BE2C (cell line): ENCODE measurements at regions not wholly inside any gene's neighbourhood (a gene's known extent, or its start where the extent isn't known, plus 50 kb on each side); places are given as distances from the start of the nearest gene placed in this dataset.

Experiments
- DNase-seq: peaks from one replicate; pipeline ENCODE4 v3.0.0-alpha.2; 2020
- H3K27me3 ChIP-seq: fragments of 250-450 bp; sonication (Bioruptor Pico); 2 replicates; pipeline ENCODE4 v1.5.1; 2020; ENCODE audit warnings: mild to moderate bottlenecking
- H3K36me3 ChIP-seq: fragments of 250-450 bp; sonication (Bioruptor Pico); 2 replicates; pipeline ENCODE4 v1.5.1; 2020; ENCODE audit warnings: mild to moderate bottlenecking
- H3K4me1 ChIP-seq: fragments of 250-450 bp; sonication (Bioruptor Pico); 2 replicates; pipeline ENCODE4 v1.5.1; 2020
- H3K4me3 ChIP-seq: 2 replicates; pipeline ENCODE4 v1.5.1; 2011; ENCODE audit warnings: low read depth, low read length
- H3K9me3 ChIP-seq: fragments of 250-450 bp; sonication (Bioruptor Pico); 2 replicates; pipeline ENCODE4 v1.5.1; 2020
- TF ChIP-seq, protein P1 (sequence below): IDR thresholded peaks from 2 replicates; pipeline ENCODE4 v1.5.1; 2012; ENCODE audit warnings: mild to moderate bottlenecking, low read depth, low read length

DNA sequence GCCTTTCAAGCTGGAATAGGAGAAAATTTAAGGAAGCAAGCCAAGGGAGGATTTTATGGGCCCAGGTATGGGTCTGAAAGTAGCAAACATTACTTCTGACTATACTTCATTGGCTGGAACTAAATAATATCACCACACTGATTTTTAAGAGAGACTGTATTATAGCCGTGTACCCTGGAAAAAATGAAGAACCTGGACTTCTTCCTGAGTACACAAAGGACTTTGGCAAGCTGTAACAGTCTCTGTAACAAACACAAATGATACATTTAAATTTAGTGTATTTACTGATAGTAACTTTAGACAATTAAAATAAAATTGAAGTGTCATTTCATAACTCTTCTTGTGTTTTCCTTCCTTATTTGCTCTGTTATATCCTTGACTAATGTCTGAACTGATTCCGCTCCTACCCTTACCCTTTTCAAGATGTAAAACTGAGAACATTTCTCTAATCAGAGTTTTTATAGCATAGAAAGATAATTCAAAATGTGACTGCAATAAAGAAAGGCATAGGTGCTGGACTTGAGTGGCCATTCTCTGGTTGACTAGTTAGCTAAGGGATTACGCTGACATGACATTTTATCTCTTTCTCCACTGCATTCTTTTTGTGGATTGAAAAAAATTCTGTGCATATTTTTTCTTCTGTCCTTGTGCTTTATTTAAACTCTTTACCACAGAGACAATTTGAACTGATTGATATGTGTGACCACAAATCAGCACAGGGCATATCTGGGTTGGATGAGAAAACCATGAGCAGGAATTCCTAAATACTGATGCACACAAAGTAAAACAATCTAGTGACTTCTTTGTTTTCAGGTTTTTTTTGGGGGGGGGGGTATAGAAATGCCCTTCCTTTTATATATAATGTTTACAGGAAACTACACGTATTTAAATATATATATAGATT, 349.7 kb downstream of the MDFIC start:
- Histone ChIP-seq H3K27me3 (no peaks in the 10 kb centered on the region), H3K4me1 (no peaks in the 10 kb centered on the region)
- DNase-seq = no peak

DNA sequence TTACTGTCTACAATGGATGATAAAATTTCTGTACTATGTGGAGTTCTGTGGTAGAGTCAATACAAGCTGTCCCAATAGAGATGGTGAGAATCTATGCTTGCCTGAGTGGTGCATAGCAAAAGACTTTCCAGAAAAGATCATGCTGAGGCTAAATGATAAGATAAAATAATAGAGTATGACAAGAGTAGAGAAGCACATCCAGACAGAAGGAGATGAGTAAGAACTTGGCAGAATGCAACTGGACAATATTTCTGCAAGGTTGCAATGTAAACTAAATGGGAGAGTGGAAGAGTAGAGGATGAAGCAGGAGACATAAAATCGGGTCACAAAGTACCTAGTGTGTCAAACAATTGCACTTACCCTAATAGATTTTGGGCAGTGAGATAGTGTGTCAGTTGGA, 347.6 kb downstream of the MDFIC start:
- H3K4me3 ChIP-seq = no peak overlapping the region
- H3K9me3 ChIP-seq = no peaks in the 10 kb centered on the region
- TF ChIP-seq, protein P1, sequence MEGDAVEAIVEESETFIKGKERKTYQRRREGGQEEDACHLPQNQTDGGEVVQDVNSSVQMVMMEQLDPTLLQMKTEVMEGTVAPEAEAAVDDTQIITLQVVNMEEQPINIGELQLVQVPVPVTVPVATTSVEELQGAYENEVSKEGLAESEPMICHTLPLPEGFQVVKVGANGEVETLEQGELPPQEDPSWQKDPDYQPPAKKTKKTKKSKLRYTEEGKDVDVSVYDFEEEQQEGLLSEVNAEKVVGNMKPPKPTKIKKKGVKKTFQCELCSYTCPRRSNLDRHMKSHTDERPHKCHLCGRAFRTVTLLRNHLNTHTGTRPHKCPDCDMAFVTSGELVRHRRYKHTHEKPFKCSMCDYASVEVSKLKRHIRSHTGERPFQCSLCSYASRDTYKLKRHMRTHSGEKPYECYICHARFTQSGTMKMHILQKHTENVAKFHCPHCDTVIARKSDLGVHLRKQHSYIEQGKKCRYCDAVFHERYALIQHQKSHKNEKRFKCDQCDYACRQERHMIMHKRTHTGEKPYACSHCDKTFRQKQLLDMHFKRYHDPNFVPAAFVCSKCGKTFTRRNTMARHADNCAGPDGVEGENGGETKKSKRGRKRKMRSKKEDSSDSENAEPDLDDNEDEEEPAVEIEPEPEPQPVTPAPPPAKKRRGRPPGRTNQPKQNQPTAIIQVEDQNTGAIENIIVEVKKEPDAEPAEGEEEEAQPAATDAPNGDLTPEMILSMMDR = no peak
- no peak for DNase-seq
- H3K4me1 ChIP-seq = no peaks in the 10 kb centered on the region
- no peaks in the 10 kb centered on the region for H3K36me3 ChIP-seq
- no peaks in the 10 kb centered on the region for H3K27me3 ChIP-seq

More for the DNA sequence above, 349.7 kb downstream of the MDFIC start:
- TF ChIP-seq, protein P1 = no peak
- H3K36me3 ChIP-seq = no peaks in the 10 kb centered on the region
- no peaks in the 10 kb centered on the region for H3K9me3 ChIP-seq
- H3K4me3 ChIP-seq = no peak overlapping the region

DNA sequence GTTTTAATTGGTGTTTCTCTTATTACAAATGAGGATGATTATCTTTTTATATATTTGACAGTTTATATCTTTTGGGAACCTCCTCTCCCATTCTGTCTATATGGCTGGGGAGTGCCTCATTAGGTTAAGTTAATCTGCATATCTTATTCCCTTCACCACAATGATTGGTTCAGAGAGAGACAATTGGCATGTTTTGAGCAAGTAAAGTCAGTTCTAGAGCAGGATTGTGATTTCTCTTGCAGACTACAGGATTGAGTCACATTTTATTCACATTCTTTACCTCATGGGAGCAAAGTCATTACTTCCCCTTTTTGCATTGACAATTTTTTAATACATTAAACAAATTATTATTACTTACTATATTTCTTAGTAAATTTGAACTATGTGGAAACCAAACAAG, 345.6 kb downstream of the MDFIC start:
- TF ChIP-seq, protein P1 = no peak
- Histone ChIP-seq H3K36me3 (no peaks in the 10 kb centered on the region), H3K4me1 (no peaks in the 10 kb centered on the region), H3K9me3 (no peaks in the 10 kb centered on the region), H3K4me3 (no peak overlapping the region), H3K27me3 (no peaks in the 10 kb centered on the region)
- DNase-seq = no peak

DNA sequence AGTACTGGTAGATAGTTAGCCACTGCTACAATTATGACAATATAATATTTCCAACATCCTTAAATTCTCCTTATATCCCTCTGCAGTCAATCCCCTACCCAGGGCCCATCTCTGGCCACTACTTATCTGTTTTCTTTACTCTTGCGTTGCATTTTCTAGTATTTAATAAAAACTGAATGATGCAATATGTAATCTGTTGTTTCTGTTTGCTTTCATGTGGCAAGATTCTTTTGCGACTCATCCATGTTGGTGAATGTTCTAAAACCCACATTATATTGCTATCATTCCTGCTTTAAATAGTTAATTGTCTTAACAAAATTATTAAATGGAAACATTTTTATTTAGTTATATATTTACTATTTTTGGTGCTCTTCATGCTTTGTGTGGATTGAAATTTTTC, 338.5 kb downstream of the MDFIC start:
- H3K36me3 ChIP-seq = no peaks in the 10 kb centered on the region
- H3K4me3 ChIP-seq = no peak overlapping the region
- H3K27me3 ChIP-seq = no peaks in the 10 kb centered on the region
- TF ChIP-seq, protein P1 = no peak
- no peak for DNase-seq
- no peaks in the 10 kb centered on the region for H3K9me3 ChIP-seq
- H3K4me1 ChIP-seq = no peaks in the 10 kb centered on the region

DNA sequence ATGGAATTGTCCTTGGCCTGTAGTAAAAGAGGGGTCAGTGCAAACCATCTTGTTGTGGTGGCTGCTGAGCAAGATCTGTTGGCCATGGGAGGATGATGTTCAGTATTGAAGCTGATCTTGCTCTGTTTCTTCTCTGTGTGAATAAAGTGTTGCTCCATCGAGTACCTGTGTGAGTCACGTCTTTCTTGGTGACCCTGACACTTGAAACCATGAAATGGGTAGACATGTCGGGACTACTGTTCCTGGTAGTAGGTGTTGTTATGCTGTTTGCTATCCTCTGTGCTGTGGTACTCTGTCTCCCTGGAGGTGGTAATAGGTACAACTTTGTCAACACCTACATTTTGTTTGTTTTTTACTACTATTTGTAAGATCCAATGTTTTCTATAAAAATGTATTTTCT, 330.6 kb downstream of the MDFIC start:
- DNase-seq = no peak
- Histone ChIP-seq H3K4me1 (no peaks in the 10 kb centered on the region), H3K27me3 (no peaks in the 10 kb centered on the region), H3K9me3 (no peaks in the 10 kb centered on the region), H3K36me3 (no peaks in the 10 kb centered on the region), H3K4me3 (no peak overlapping the region)
- TF ChIP-seq, protein P1 = no peak

DNA sequence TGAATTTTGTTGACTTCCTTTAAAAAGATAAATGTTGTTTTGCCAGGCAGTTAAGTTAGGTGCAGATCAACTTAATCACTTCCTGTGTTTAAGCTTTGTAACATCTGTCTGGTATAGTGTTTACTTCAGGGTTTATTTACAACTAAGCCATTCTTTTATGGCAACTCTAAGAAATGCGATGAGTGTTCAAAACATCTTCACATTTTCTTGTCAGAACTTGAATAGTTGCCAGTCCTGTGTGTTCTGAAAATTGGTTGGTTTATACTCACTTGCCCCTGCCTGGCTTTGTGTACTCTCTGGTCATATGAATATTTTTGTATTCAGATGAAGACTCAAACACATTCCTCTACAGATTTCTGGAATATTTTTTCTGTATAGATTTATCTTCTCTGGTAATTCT, 327.2 kb downstream of the MDFIC start:
- no peaks in the 10 kb centered on the region for H3K27me3 ChIP-seq
- TF ChIP-seq, protein P1 = no peak
- no peak for DNase-seq
- no peaks in the 10 kb centered on the region for H3K9me3 ChIP-seq
- H3K4me3 ChIP-seq = no peak overlapping the region
- H3K36me3 ChIP-seq = no peaks in the 10 kb centered on the region
- no peaks in the 10 kb centered on the region for H3K4me1 ChIP-seq
